Hepatocyte (in vitro differentiated cells): ENCODE measurements at regions not wholly inside any gene's neighbourhood (a gene's known extent, or its start where the extent isn't known, plus 50 kb on each side); places are given as distances from the start of the nearest gene placed in this dataset.
"Not testable (repeated sequence)": the region's sequence is repeated elsewhere in the genome, so short reads cannot be mapped to it uniquely, and the experiment has no call there.

ENCODE experiments used
- DNase-seq: peaks from one replicate; pipeline ENCODE4 v3.0.0-alpha.2; 2016; ENCODE audit warnings: low spot score
- H2AFZ ChIP-seq: fragments of 200-600 bp; sonication (generic); 2 replicates; pipeline ENCODE4 v1.6.0; 2016; ENCODE audit warnings: antibody characterized with exemption, mild to moderate bottlenecking
- H3K27ac ChIP-seq: fragments of 200-600 bp; sonication (generic); 2 replicates; pipeline ENCODE4 v1.5.1; 2016; ENCODE audit warnings: mild to moderate bottlenecking
- H3K27me3 ChIP-seq: fragments of 200-600 bp; sonication (generic); 2 replicates; pipeline ENCODE4 v1.6.1; 2016
- H3K36me3 ChIP-seq: fragments of 200-600 bp; sonication (generic); replicated peaks from 2 replicates; pipeline ENCODE4 v1.5.1; 2016; ENCODE audit warnings: low read depth; ENCODE audit not compliant: insufficient read depth
- H3K4me1 ChIP-seq: fragments of 200-600 bp; sonication (generic); 2 replicates; pipeline ENCODE4 v1.5.1; 2016; ENCODE audit warnings: mild to moderate bottlenecking, moderate library complexity; ENCODE audit not compliant: insufficient read depth
- H3K4me2 ChIP-seq: fragments of 200-600 bp; sonication (generic); 2 replicates; pipeline ENCODE4 v1.6.0; 2016
- H3K4me3 ChIP-seq: fragments of 200-600 bp; sonication (generic); 2 replicates; pipeline ENCODE4 v1.5.1; 2016; ENCODE audit warnings: mild to moderate bottlenecking
- H3K79me2 ChIP-seq: fragments of 200-600 bp; sonication (generic); 2 replicates; pipeline ENCODE4 v1.6.0; 2017; ENCODE audit warnings: mild to moderate bottlenecking
- H3K9me2 ChIP-seq: fragments of 200-600 bp; sonication (generic); replicated peaks from 2 replicates; pipeline ENCODE4 v1.6.0; 2017; ENCODE audit warnings: mild to moderate bottlenecking; ENCODE audit not compliant: insufficient read depth
- H3K9me3 ChIP-seq: fragments of 200-600 bp; sonication (generic); 2 replicates; pipeline ENCODE4 v1.5.1; 2016; ENCODE audit warnings: low read depth, mild to moderate bottlenecking
- H4K20me1 ChIP-seq: fragments of 200-600 bp; sonication (generic); 2 replicates; pipeline ENCODE4 v1.6.0; 2016; ENCODE audit warnings: mild to moderate bottlenecking; ENCODE audit not compliant: insufficient read depth, poor library complexity, severe bottlenecking
- CTCF ChIP-seq: fragments of 200-600 bp; sonication (generic); IDR thresholded peaks from 2 replicates; pipeline ENCODE4 v1.5.1; 2016; ENCODE audit warnings: antibody characterized with exemption, mild to moderate bottlenecking; ENCODE audit not compliant: poor library complexity
- EZH2 ChIP-seq: fragments of 200-600 bp; sonication (generic); IDR thresholded peaks from 2 replicates; pipeline ENCODE4 v1.6.1; 2016; ENCODE audit warnings: antibody characterized with exemption, mild to moderate bottlenecking, borderline replicate concordance
- EZH2phosphoT487 ChIP-seq: fragments of 200-600 bp; sonication (generic); IDR thresholded peaks from one replicate; pipeline ENCODE4 v1.6.1; 2018; ENCODE audit warnings: antibody characterized with exemption, mild to moderate bottlenecking, low read depth, moderate library complexity; ENCODE audit not compliant: unreplicated experiment, severe bottlenecking
- WGBS: methylation state at CpG from one replicate; pipeline ENCODE4 v1.1.6; 2016; ENCODE audit warnings: low lambda C conversion rate; ENCODE audit errors: missing lambda C conversion rate; 5-methylcytosine and 5-hydroxymethylcytosine counted together

GRCh38 chr3:116519823-116520222, 74.5 kb upstream of the LSAMP start:
- DNase-seq, H2AFZ ChIP-seq, H3K27ac ChIP-seq, H3K4me2 ChIP-seq, H3K9me3 ChIP-seq, H3K4me3 ChIP-seq, H3K4me1 ChIP-seq, H4K20me1 ChIP-seq, H3K36me3 ChIP-seq, H3K9me2 ChIP-seq, H3K27me3 ChIP-seq, H3K79me2 ChIP-seq: not testable (repeated sequence)
- 88% methylated on average over 3 of the region's 3 CpGs for WGBS

GRCh38 chr3:116524453-116525210, 79.3 kb upstream of the LSAMP start:
- H3K79me2 ChIP-seq, result no peaks in the 10 kb centered on the region
- H3K4me1 ChIP-seq, result no peaks in the 10 kb centered on the region
- no peaks in the 10 kb centered on the region for H3K9me3 ChIP-seq
- no peaks in the 10 kb centered on the region for H3K36me3 ChIP-seq
- no peak overlapping the region for H3K4me3 ChIP-seq
- H3K9me2 ChIP-seq, result no peaks in the 10 kb centered on the region
- no peak for TF ChIP-seq EZH2
- no peak for TF ChIP-seq EZH2phosphoT487
- TF ChIP-seq CTCF, result no peak
- no peaks in the 10 kb centered on the region for H3K27me3 ChIP-seq
- H3K4me2 ChIP-seq, result no peak overlapping the region
- WGBS, result 95% methylated on average over 4 of the region's 4 CpGs
- H4K20me1 ChIP-seq, result no peaks in the 10 kb centered on the region
- no peak overlapping the region for H3K27ac ChIP-seq
- H2AFZ ChIP-seq, result no peak overlapping the region
- no peak for DNase-seq

- Histone ChIP-seq H3K4me2 (no peak overlapping the region), H3K9me3 (no peaks in the 10 kb centered on the region), H3K4me1 (no peaks in the 10 kb centered on the region), H4K20me1 (no peaks in the 10 kb centered on the region), H3K27me3 (no peaks in the 10 kb centered on the region), H3K27ac (no peak overlapping the region), H3K79me2 (no peaks in the 10 kb centered on the region), H3K9me2 (no peaks in the 10 kb centered on the region), H3K36me3 (no peaks in the 10 kb centered on the region), H3K4me3 (no peak overlapping the region), H2AFZ (no peak overlapping the region)
- TF ChIP-seq EZH2, result no peak
- no peak for TF ChIP-seq CTCF
- TF ChIP-seq EZH2phosphoT487, result no peak
- DNase-seq, result no peak
- 16% methylated on average over 1 of the region's 1 CpG for WGBS
These were observed 107.0 kb upstream of the LSAMP start for GRCh38 chr3:116552246-116552645.

GRCh38 chr3:116553355-116553754, 108.1 kb upstream of the LSAMP start:
- Histone ChIP-seq H3K4me1 (no peaks in the 10 kb centered on the region), H3K4me3 (no peak overlapping the region), H3K4me2 (no peak overlapping the region), H3K27me3 (no peaks in the 10 kb centered on the region), H2AFZ (no peak overlapping the region), H3K9me2 (no peaks in the 10 kb centered on the region), H4K20me1 (no peaks in the 10 kb centered on the region), H3K9me3 (no peaks in the 10 kb centered on the region), H3K36me3 (no peaks in the 10 kb centered on the region), H3K27ac (no peak overlapping the region), H3K79me2 (no peaks in the 10 kb centered on the region)
- no peak for DNase-seq
- no peak for TF ChIP-seq EZH2phosphoT487
- no peak for TF ChIP-seq EZH2
- no peak for TF ChIP-seq CTCF
- 96% methylated on average over 2 of the region's 2 CpGs for WGBS
